GM12878 (cell line): ENCODE measurements at regions not wholly inside any gene's neighbourhood (a gene's known extent, or its start where the extent isn't known, plus 50 kb on each side); places are given as distances from the start of the nearest gene placed in this dataset.

ENCODE experiments used
- ATAC-seq: fragments of 200-7000 bp; cut with Tn5 transposase; 3 replicates; pipeline ENCODE4 v1.9.1; 2020; ENCODE audit warnings: mild to moderate bottlenecking, moderate library complexity
- BruUV-seq: library from RNA; stranded (reverse); fragments of 400-500 nt; replicated peaks from 2 replicates; lab custom pipeline; 2021; lab: Mats Ljungman, UMichigan
- CTCF ChIA-PET: fragments of 300-600 bp; sonication (Branson Sonifier 250); formaldehyde crosslinking; extraction: SDS; loops from one replicate; lab custom pipeline; 2021; ENCODE audit warnings: inconsistent platforms; lab: Yijun Ruan, JAX
- POLR2A ChIA-PET: fragments of 350-600 bp; formaldehyde crosslinking; extraction: SDS; loops from one replicate; lab custom pipeline; 2021; ENCODE audit warnings: inconsistent platforms; lab: Charles Lee
- RAD21 ChIA-PET: fragments of 300-600 bp; sonication (Branson Sonifier 250); formaldehyde crosslinking; loops from one replicate; lab custom pipeline; 2023; ENCODE audit warnings: antibody characterized with exemption; ENCODE audit not compliant: unreplicated experiment; lab: Charles Lee
- SMC1A ChIA-PET: fragments of 300-600 bp; sonication (Branson Sonifier 250); formaldehyde crosslinking; loops from one replicate; lab custom pipeline; 2023; ENCODE audit not compliant: unreplicated experiment, uncharacterized antibody; lab: Charles Lee
- DNase-seq: peaks from one replicate; pipeline ENCODE4 v3.0.0-alpha.2; 2011; ENCODE audit warnings: low read depth, low spot score
- FAIRE-seq: peaks from 3 replicates; lab custom pipeline; 2011; peaks lifted over from hg19 to GRCh38; lab: Jason Lieb, UNC
- H2AFZ ChIP-seq: 2 replicates; pipeline ENCODE4 v1.6.0; 2011; ENCODE audit warnings: low read depth, low read length, control low read depth; ENCODE audit not compliant: control insufficient read depth
- H3K27ac ChIP-seq: 2 replicates; pipeline ENCODE4 v1.5.1; 2011; ENCODE audit warnings: control low read depth; ENCODE audit not compliant: control insufficient read depth, insufficient read depth
- H3K27me3 ChIP-seq, 2 experiments: replicated peaks in 1 of 2; 2 replicates each; pipeline versions ENCODE4 v1.6.0 to v1.6.1; 2011; ENCODE audit warnings: low read length in 1 of 2; ENCODE audit not compliant: control insufficient read depth in 2 of 2, insufficient read depth in 2 of 2
- H3K36me3 ChIP-seq, 2 experiments: 2 replicates each; pipeline ENCODE4 v1.5.1; 2011; ENCODE audit warnings: low read length in 1 of 2; ENCODE audit not compliant: control insufficient read depth in 2 of 2, insufficient read depth in 2 of 2
- H3K4me1 ChIP-seq: 2 replicates; pipeline ENCODE4 v1.6.1; 2011; ENCODE audit warnings: mild to moderate bottlenecking, low read length, moderate library complexity, mixed read lengths; ENCODE audit not compliant: control insufficient read depth, insufficient read depth
- H3K4me2 ChIP-seq: 2 replicates; pipeline ENCODE4 v1.6.0; 2011; ENCODE audit warnings: control low read depth; ENCODE audit not compliant: control insufficient read depth, insufficient read depth
- H3K4me3 ChIP-seq: fragments of 200-600 bp; sonication (generic); 2 replicates; pipeline ENCODE4 v1.5.1; 2016
- H3K79me2 ChIP-seq: 2 replicates; pipeline ENCODE4 v1.6.0; 2011; ENCODE audit warnings: low read length; ENCODE audit not compliant: control insufficient read depth, insufficient read depth
- H3K9ac ChIP-seq: 2 replicates; pipeline ENCODE4 v1.8.0; 2011; ENCODE audit warnings: low read length, control low read depth, mixed read lengths; ENCODE audit not compliant: control insufficient read depth, insufficient read depth
- H3K9me3 ChIP-seq: replicated peaks from 3 replicates; pipeline ENCODE4 v1.5.1; 2011; ENCODE audit warnings: mild to moderate bottlenecking, low read length; ENCODE audit not compliant: control insufficient read depth, insufficient read depth
- H4K20me1 ChIP-seq: 2 replicates; pipeline ENCODE4 v1.6.0; 2011; ENCODE audit not compliant: control insufficient read depth, insufficient read depth
- CBFB ChIP-seq: IDR thresholded peaks from 2 replicates; pipeline ENCODE4 v1.6.1; 2016; ENCODE audit warnings: antibody characterized with exemption, low read depth
- CBX5 ChIP-seq: sonication (generic); IDR thresholded peaks from 2 replicates; pipeline ENCODE4 v1.6.1; 2016; ENCODE audit warnings: low read depth, moderate library complexity, mild to moderate bottlenecking, inconsistent platforms
- CHD2 ChIP-seq: IDR thresholded peaks from 2 replicates; pipeline ENCODE4 v1.6.1; 2011; ENCODE audit warnings: low read depth, low read length, improper control_type of control experiment, borderline replicate concordance
- CUX1 ChIP-seq: IDR thresholded peaks from 2 replicates; pipeline ENCODE4 v1.6.1; 2012; ENCODE audit warnings: improper control_type of control experiment, low read depth, low read length; ENCODE audit not compliant: insufficient replicate concordance
- DPF2 ChIP-seq: fragments of 450-650 bp; IDR thresholded peaks from 2 replicates; pipeline ENCODE4 v1.6.1; 2017; ENCODE audit warnings: mild to moderate bottlenecking
- IRF5 ChIP-seq: fragments of 450-650 bp; IDR thresholded peaks from 2 replicates; pipeline ENCODE4 v1.6.1; 2017; ENCODE audit warnings: borderline replicate concordance
- KLF5 ChIP-seq: fragments of 450-650 bp; IDR thresholded peaks from 2 replicates; pipeline ENCODE4 v1.6.1; 2014; ENCODE audit warnings: mild to moderate bottlenecking; ENCODE audit not compliant: partially characterized antibody
- MEF2B ChIP-seq: fragments of 450-650 bp; IDR thresholded peaks from 2 replicates; pipeline ENCODE4 v1.6.1; 2018; ENCODE audit warnings: mild to moderate bottlenecking, moderate library complexity; ENCODE audit not compliant: partially characterized antibody, poor library complexity, severe bottlenecking
- NFIC ChIP-seq: IDR thresholded peaks from 2 replicates; pipeline ENCODE4 v1.6.1; 2012; ENCODE audit warnings: low read depth, mild to moderate bottlenecking, inconsistent platforms, low read length, moderate library complexity
- NRF1 ChIP-seq: conservative IDR thresholded peaks from 2 replicates; pipeline ENCODE4 v1.6.1; 2011; ENCODE audit warnings: mild to moderate bottlenecking, low read depth, low read length, improper control_type of control experiment
- POLR2A ChIP-seq: IDR thresholded peaks from 2 replicates; pipeline ENCODE4 v1.6.1; 2011; ENCODE audit warnings: low read depth, mild to moderate bottlenecking, low read length
- SMAD5 ChIP-seq: IDR thresholded peaks from 2 replicates; pipeline ENCODE4 v1.6.1; 2016; ENCODE audit warnings: antibody characterized with exemption, low read depth
- TARDBP ChIP-seq: IDR thresholded peaks from 2 replicates; pipeline ENCODE4 v1.6.1; 2016; ENCODE audit warnings: borderline replicate concordance
- USF2 ChIP-seq: IDR thresholded peaks from 2 replicates; pipeline ENCODE4 v1.6.1; 2011; ENCODE audit warnings: low read depth, low read length, improper control_type of control experiment, borderline replicate concordance
- WRNIP1 ChIP-seq: IDR thresholded peaks from 2 replicates; pipeline ENCODE4 v1.6.1; 2011; ENCODE audit warnings: low read depth, low read length, improper control_type of control experiment, borderline replicate concordance
- YY1 ChIP-seq: IDR thresholded peaks from 2 replicates; pipeline ENCODE4 v1.6.1; 2011; ENCODE audit warnings: low read depth, mild to moderate bottlenecking, low read length
- WGBS: methylation state at CpG from one replicate; pipeline ENCODE4 v1.1.6; 2016; ENCODE audit warnings: low lambda C conversion rate; ENCODE audit not compliant: insufficient replicate concordance, insufficient coverage; ENCODE audit errors: missing lambda C conversion rate; 5-methylcytosine and 5-hydroxymethylcytosine counted together
- in situ Hi-C: fragments of 300-500 bp; cut with MboI; formaldehyde crosslinking; loops from 9 replicates; pipeline ENCODE4 v1.14.3; 2018; ENCODE audit warnings: mixed read lengths
- intact Hi-C: fragments of 100-400 bp; cut with micrococcal nuclease; formaldehyde crosslinking; loops from one replicate; pipeline ENCODE4 v1.14.2; 2022; ENCODE audit not compliant: unreplicated experiment

- BruUV-seq: no TSS peak
- intact Hi-C loops (no loop called here), in situ Hi-C loops (no loop called here)
- no peak for DNase-seq
- WGBS: 94% methylated on average over 1 of the region's 1 CpG
- Histone ChIP-seq H3K79me2 (no peaks in the 10 kb centered on the region), H3K4me2 (no peak overlapping the region), H3K9me3 (no peaks in the 10 kb centered on the region; the same call in 2 of the 3 replicates), H3K4me1 (no peaks in the 10 kb centered on the region), H3K27me3 (no peaks in the 10 kb centered on the region), H3K27ac (no peak overlapping the region), H3K36me3 (no peaks in the 10 kb centered on the region), H3K9ac (no peak overlapping the region), H2AFZ (no peak overlapping the region), H4K20me1 (no peaks in the 10 kb centered on the region), H3K4me3 (no peak overlapping the region)
- no peak for FAIRE-seq
- ChIA-PET POLR2A (no interaction called here), CTCF (interaction anchor here (0.7 kb wide), 1 partner anchor 965 kb away, joined by 3 read pairs; no protein-coding TSS in a partner anchor), SMC1A (interaction anchor here (1.7 kb wide), 1 partner anchor 9 kb away, joined by 3 read pairs; no protein-coding TSS in a partner anchor), RAD21 (no interaction called here)
- TF ChIP-seq POLR2A: no peak
- no peak for TF ChIP-seq CHD2
- no peak for TF ChIP-seq DPF2
- no peak for TF ChIP-seq MEF2B
- TF ChIP-seq WRNIP1: no peak
- no peak for TF ChIP-seq CUX1
- TF ChIP-seq YY1: no peak
- no peak for TF ChIP-seq SMAD5
- TF ChIP-seq CBFB: no peak
- no peak for TF ChIP-seq IRF5
- no peak for TF ChIP-seq CBX5
- no peak for TF ChIP-seq NRF1
- TF ChIP-seq NFIC: no peak
- TF ChIP-seq KLF5: no peak
- TF ChIP-seq USF2: no peak
- TF ChIP-seq TARDBP: no peak
- no peak for ATAC-seq
These were observed 112.9 kb upstream of the ELAVL2 start for GRCh38 chr9:23938908-23939307.
